WERI-Rb-1 (cell line): ENCODE measurements at regions not wholly inside any gene's neighbourhood (a gene's known extent, or its start where the extent isn't known, plus 50 kb on each side); places are given as distances from the start of the nearest gene placed in this dataset.

Source experiments
- DNase-seq: peaks from one replicate; pipeline ENCODE4 v3.0.0-alpha.2; 2020
- H3K27ac ChIP-seq: fragments of 250-450 bp; sonication (Bioruptor Pico); 2 replicates; pipeline ENCODE4 v1.5.1; 2020; ENCODE audit warnings: mild to moderate bottlenecking, moderate library complexity
- H3K27me3 ChIP-seq: fragments of 250-450 bp; sonication (Bioruptor Pico); 2 replicates; pipeline ENCODE4 v1.5.1; 2021; ENCODE audit warnings: mild to moderate bottlenecking, low read depth, moderate library complexity; ENCODE audit not compliant: insufficient read depth, severe bottlenecking
- H3K36me3 ChIP-seq: fragments of 250-450 bp; sonication (Bioruptor Pico); 2 replicates; pipeline ENCODE4 v1.5.1; 2020; ENCODE audit warnings: mild to moderate bottlenecking, moderate library complexity
- H3K4me3 ChIP-seq: 2 replicates; pipeline ENCODE4 v1.5.1; 2011; ENCODE audit warnings: low read depth, mild to moderate bottlenecking, control low read depth, low read length
- H3K9me3 ChIP-seq: fragments of 250-450 bp; sonication (Bioruptor Pico); 2 replicates; pipeline ENCODE4 v1.5.1; 2021; ENCODE audit warnings: mild to moderate bottlenecking, moderate library complexity; ENCODE audit not compliant: severe bottlenecking
- TF ChIP-seq, protein P1 (sequence below): IDR thresholded peaks from 2 replicates; pipeline ENCODE4 v1.5.1; 2011; ENCODE audit warnings: low read depth, mild to moderate bottlenecking, control low read depth, inconsistent platforms, low read length

DNA sequence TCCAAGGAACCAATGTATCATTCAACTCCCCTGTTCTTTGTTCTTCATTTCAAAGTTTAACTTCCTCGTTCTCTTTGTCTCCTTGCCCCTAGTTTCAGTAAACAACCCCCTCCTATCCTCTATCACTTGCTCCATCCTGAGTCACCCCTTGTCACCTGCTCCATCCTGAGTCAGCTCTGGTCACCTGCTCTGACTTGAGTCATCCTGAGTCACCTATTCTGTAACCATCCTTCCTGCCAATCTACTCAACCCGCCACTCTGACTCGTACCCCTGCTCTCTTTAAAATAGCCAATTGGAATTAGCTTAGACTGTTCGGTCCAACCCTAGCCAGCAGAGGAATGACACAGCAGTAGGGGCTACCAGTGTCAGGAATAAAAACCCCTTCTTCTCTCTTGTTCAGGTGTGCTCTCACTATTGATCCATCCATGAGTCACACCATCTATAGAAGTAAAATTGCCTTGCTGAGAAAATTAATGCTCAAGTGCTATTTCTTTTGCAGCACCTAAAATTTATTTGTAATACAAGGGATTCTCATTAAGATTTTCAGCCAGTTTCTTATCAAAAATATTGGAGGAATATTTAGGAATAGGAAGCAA, 326.8 kb downstream of the AKAIN1 start:
- Histone ChIP-seq H3K9me3 (peaks cover 9% of the 10 kb centered on the region), H3K4me3 (no peak overlapping the region), H3K27ac (no peak overlapping the region), H3K36me3 (no peaks in the 10 kb centered on the region), H3K27me3 (peaks cover 27% of the 10 kb centered on the region)
- TF ChIP-seq, protein P1, sequence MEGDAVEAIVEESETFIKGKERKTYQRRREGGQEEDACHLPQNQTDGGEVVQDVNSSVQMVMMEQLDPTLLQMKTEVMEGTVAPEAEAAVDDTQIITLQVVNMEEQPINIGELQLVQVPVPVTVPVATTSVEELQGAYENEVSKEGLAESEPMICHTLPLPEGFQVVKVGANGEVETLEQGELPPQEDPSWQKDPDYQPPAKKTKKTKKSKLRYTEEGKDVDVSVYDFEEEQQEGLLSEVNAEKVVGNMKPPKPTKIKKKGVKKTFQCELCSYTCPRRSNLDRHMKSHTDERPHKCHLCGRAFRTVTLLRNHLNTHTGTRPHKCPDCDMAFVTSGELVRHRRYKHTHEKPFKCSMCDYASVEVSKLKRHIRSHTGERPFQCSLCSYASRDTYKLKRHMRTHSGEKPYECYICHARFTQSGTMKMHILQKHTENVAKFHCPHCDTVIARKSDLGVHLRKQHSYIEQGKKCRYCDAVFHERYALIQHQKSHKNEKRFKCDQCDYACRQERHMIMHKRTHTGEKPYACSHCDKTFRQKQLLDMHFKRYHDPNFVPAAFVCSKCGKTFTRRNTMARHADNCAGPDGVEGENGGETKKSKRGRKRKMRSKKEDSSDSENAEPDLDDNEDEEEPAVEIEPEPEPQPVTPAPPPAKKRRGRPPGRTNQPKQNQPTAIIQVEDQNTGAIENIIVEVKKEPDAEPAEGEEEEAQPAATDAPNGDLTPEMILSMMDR: no peak
- no peak for DNase-seq

DNA sequence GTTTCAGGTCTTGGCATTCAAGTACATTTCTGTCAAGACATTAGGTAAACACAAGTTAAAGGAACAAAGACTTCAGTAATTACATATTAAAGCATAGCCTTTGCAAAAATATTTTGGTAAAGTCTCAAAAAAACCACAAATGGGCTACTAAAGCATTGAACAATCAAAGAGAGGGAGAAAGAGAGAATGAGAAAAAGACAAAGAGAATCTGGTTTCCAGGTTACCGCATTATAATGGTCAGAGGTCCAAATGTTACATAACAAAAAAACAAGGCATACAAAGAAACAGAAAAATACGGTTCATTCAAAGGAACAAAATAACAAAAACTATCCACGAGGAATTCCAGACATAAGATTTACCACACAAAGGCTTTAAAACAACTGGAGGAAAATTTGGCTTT, 327.9 kb downstream of the AKAIN1 start:
- DNase-seq: no peak
- peaks cover 25% of the 10 kb centered on the region for H3K27me3 ChIP-seq
- TF ChIP-seq, protein P1: no peak
- peaks cover 8% of the 10 kb centered on the region for H3K9me3 ChIP-seq
- no peaks in the 10 kb centered on the region for H3K36me3 ChIP-seq
- no peak overlapping the region for H3K27ac ChIP-seq
- no peak overlapping the region for H3K4me3 ChIP-seq

DNA sequence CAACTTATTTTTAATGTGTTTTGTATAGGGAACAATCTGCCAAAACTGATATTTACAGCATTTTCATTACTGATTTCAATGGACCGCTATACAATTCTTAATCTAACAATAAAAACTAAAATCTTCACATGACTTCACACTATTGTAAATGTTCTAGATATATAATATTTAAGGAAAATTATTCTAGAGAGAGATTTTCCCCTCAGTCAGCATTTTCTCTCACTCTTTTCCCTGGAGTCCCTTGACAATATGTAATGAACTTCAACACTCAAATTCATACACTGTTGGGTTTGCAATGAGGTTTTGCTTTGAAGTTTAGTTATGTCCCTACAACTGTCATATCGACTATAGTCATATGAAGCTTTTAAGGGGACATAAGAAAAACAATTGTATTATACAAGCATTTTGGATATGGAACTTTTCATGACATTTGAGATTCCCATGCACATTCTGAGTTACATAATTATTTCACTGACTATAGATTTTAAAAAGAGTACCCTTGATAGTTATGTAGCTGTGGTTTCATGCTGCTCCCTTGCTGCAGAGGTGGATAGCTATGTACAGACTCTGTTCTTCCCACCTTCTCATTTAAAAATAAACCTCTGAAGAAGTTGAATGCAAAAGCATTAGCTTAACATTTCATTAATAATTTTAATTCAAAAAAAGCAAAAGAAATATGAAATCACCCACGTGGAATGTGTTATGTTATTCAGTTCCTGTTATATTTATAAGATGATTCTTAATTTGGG, 338.5 kb downstream of the AKAIN1 start:
- Histone ChIP-seq H3K9me3 (no peaks in the 10 kb centered on the region), H3K27ac (no peak overlapping the region), H3K4me3 (no peak overlapping the region), H3K36me3 (no peaks in the 10 kb centered on the region), H3K27me3 (peaks cover 13% of the 10 kb centered on the region)
- TF ChIP-seq, protein P1: no peak
- DNase-seq: no peak

DNA sequence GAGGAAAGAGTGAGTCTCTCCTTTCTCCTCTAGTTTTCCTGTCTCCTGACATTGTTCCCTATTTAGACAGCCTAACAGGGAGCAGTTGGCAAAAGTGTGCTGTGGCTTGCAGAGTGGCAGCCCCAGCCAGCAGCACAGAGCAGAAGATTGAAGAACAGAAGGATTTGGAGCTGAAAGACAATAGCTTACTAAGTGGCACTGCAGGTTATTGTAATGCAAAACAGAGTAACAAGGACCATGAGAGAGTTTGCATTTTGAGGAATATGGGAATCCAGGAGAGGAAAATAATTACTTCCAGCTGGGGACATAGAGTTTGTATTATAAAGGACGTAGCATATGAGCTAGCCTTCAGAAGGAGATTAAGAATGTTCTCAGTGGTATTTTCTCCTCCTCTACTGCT, 342.4 kb downstream of the AKAIN1 start:
- no peak for DNase-seq
- no peak overlapping the region for H3K27ac ChIP-seq
- H3K27me3 ChIP-seq: peaks cover 48% of the 10 kb centered on the region
- no peaks in the 10 kb centered on the region for H3K9me3 ChIP-seq
- no peak overlapping the region for H3K4me3 ChIP-seq
- H3K36me3 ChIP-seq: no peaks in the 10 kb centered on the region
- TF ChIP-seq, protein P1: no peak

DNA sequence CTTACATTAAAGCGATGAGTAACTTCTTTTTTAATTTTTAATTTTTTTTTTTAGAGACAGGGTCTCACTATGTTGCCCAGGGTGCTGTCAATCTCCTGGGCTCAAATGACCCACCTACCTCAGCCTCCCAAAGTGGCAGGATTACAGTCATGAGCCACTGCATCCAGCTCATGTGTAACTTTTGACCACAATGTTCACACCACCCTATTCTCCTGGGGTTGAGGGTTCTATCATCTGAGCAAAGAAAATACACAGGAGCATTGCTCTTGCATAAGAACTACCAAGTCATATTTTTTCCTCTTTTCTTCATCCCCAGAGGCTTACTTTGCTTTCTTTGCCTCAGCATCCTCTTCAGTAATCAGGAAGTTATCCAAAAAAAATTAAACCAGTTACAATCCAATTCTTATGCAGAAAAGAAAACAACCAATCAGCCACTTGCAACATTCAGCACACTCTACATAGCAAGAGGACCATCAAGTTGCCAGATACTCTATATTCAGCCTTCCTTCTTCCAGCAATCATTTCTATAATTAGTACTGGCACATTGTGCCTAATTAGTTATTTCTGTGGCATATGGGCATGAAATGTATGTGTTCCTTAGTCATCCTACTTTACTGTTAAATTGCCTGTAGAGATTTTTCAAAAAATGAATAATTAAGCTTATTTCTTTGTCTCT, 345.6 kb downstream of the AKAIN1 start:
- no peak for DNase-seq
- no peaks in the 10 kb centered on the region for H3K36me3 ChIP-seq
- TF ChIP-seq, protein P1: no peak
- H3K4me3 ChIP-seq: no peak overlapping the region
- peaks cover 61% of the 10 kb centered on the region for H3K27me3 ChIP-seq
- no peak overlapping the region for H3K27ac ChIP-seq
- H3K9me3 ChIP-seq: no peaks in the 10 kb centered on the region
